OCI-LY1 (cell line): ENCODE measurements at regions not wholly inside any gene's neighbourhood (a gene's known extent, or its start where the extent isn't known, plus 50 kb on each side); places are given as distances from the start of the nearest gene placed in this dataset.

Experiments
- CTCF ChIP-seq: fragments of 200-600 bp; sonication (generic), shearing (Covaris generic); IDR thresholded peaks from 2 replicates; pipeline ENCODE4 v1.5.1; 2017; ENCODE audit warnings: mild to moderate bottlenecking, antibody characterized with exemption, low read length, moderate library complexity, mixed read lengths
- EZH2 ChIP-seq: fragments of 200-600 bp; sonication (generic), shearing (Covaris generic); IDR thresholded peaks from 2 replicates; pipeline ENCODE4 v1.8.0; 2017; ENCODE audit warnings: borderline replicate concordance, mixed run types, mild to moderate bottlenecking, antibody characterized with exemption, low read length, moderate library complexity, mixed read lengths

DNA sequence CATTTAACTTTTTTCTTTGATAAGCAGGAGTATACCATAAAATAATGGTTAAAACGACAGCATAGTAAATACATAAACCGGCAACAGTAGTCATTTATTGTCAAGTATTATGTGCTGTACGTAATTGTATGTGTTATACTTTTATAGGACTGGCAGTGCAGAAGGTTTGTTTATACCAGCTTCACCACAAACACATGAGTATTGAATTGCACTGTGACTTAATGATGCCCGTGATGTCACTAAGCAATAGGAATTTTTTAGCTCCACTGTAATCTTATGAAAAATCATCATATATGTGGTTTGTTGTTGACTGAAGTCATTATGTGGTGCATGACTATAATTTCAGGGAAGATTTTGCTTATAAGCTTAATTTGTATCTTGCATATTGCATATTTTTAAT is 424.6 kb downstream of the PABPC4L start:
- no peak for TF ChIP-seq CTCF
- no peak for TF ChIP-seq EZH2
